Urinary bladder (tissue), 3 donors: ENCODE measurements at regions not wholly inside any gene's neighbourhood (a gene's known extent, or its start where the extent isn't known, plus 50 kb on each side); places are given as distances from the start of the nearest gene placed in this dataset.

ENCODE experiments used
- DNase-seq: peaks from one replicate; pipeline ENCODE4 v3.0.0-alpha.2; 2015; ENCODE audit errors: extremely low spot score
- H3K27ac ChIP-seq: one replicate; pipeline ENCODE4 v1.5.1; 2013; ENCODE audit warnings: low read depth, mild to moderate bottlenecking, moderate library complexity
- H3K36me3 ChIP-seq: one replicate; pipeline ENCODE4 v1.6.1; 2013; ENCODE audit warnings: mild to moderate bottlenecking, moderate library complexity; ENCODE audit not compliant: insufficient read depth
- H3K4me1 ChIP-seq: one replicate; pipeline ENCODE4 v1.6.1; 2013; ENCODE audit warnings: mild to moderate bottlenecking, moderate library complexity; ENCODE audit not compliant: insufficient read depth
- H3K4me3 ChIP-seq: one replicate; pipeline ENCODE4 v1.5.1; 2013; ENCODE audit warnings: low read depth, low read length
- WGBS: extraction: QIAGEN DNeasy Blood & Tissue Kit; methylation state at CpG from one replicate; pipeline ENCODE4 v1.1.7; 2013; 5-methylcytosine and 5-hydroxymethylcytosine counted together
- donor health status: healthy with polysubstance abuse.
- donor health status: healthy.

DNA sequence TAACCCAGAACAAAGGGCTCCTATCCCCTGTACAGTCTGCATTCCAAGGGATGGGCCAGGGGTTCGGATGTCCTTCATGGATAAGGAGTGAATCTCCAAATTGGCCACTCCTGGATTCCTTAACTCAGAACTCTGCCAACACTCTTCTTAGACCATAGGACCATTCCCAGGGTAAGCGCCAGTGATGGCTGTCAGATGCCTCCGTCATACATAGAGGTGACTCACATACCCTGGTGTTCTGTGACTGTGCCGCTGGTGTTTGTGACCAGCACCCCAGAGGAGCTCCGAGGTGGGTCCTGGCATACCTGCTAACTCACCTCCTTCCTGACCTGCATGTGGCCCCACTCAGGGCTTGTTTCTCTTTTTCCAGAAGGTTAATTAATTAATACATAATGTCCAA lies 134.7 kb downstream of the KLF13 start:
- no peaks in the 10 kb centered on the region for H3K36me3 ChIP-seq
- DNase-seq: no peak
- no peak overlapping the region for H3K27ac ChIP-seq
- no peak overlapping the region for H3K4me3 ChIP-seq
- H3K4me1 ChIP-seq: no peaks in the 10 kb centered on the region
- 90% methylated on average over 5 of the region's 5 CpGs for WGBS

DNA sequence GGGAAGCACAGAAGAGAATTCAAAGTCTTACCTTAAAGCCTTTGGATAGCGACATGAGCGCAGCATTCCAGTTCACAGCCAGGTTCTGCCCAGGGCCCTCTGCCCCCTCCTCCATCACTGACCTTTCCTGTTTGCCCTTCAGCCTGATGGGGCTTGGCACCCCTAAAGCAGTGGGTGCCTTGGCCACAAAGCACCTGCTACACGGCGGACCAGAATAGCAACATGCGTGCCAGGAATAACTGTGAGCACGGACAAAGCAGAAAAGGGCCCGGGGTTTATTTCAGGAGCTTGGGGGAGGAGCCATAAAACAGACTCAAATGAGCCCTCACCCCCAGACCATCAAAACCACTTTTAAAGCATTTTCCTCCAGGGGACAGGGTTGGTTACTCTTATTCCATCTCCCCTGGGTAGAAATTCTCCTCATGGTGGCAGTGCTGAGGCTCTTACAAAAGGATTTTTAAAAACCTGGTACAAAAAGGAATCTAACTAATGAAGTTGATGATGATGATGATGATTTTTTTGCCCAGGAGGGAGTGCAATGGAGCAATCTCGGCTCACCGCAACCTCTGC lies 135.4 kb downstream of the KLF13 start:
- DNase-seq: no peak
- WGBS: 87% methylated on average over 9 of the region's 9 CpGs
- no peak overlapping the region for H3K4me3 ChIP-seq
- H3K4me1 ChIP-seq: no peaks in the 10 kb centered on the region
- no peak overlapping the region for H3K27ac ChIP-seq
- no peaks in the 10 kb centered on the region for H3K36me3 ChIP-seq

DNA sequence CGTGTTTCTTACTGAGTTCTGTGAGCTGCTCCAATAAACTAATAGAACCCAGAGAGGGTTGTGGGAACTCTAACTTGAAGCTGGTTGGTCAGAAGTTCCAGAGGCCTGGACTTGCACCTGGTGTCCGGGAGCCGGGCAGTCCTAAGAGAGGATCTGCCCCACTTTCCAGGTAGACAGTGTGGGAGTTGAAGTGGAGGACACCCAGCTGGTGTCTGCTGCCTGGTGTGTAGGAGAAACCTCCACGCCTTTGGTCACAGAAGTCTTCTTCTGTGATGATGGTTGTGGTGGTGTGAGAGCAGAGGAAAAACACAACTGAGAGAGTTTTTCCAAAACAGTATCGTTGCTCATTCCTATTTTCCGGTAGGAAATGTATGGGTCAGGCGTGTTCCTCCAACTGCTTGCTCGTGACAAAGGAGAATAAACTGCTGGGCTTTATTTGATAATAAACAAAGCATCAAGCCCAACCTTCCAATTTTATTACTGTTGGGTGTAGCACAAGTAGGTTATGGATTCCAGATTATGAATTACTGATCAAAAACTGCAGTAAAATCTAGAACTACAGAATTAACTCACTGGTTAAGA lies 137.0 kb downstream of the KLF13 start:
- WGBS: 74% methylated on average over 8 of the region's 8 CpGs
- no peak for DNase-seq
- no peak overlapping the region for H3K4me3 ChIP-seq
- no peak overlapping the region for H3K27ac ChIP-seq
- H3K4me1 ChIP-seq: no peaks in the 10 kb centered on the region
- no peaks in the 10 kb centered on the region for H3K36me3 ChIP-seq

DNA sequence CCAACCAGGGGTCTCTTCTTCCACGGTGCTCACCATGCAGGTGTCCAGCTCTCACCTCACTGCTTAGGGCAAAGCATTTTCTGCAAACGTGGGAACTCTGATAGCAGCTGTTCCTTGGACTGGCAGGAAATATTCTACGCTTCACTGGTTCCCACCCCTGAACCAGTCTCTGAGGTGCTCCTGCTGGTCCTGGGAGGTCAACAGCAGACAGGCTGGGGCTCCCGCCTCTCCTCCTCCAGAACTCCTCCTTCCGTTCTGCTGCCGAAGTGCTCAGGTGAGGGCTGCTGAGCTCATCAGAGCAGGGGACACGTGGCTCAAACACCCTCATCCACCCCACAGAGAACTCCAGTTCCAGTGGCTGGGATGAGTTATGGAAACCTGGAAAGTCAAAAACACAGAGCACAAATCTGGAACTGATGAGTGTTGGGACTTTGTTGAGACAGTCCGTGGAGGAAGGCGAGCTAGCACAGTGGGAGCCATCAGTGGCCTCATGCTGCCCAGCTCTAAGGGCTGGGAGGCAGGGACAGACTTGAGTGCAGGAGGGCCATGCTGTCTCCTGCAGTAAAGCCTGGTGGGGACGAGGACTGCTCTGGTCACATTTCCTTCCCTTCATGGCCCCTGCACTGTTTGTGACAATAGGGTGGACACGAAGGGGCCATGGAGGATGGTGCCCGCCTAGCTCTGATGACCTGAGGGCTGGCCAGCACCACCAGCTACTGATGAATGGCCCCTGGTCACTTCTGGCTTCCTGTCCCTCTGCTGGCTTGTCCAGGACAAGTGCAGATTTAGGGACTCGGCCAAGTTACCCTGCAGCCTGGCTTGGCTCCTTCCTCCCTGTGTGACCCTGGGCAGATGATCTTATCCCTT lies 137.8 kb downstream of the KLF13 start:
- H3K4me1 ChIP-seq: no peaks in the 10 kb centered on the region
- H3K36me3 ChIP-seq: no peaks in the 10 kb centered on the region
- no peak for DNase-seq
- no peak overlapping the region for H3K4me3 ChIP-seq
- 75% methylated on average over 13 of the region's 13 CpGs for WGBS
- no peak overlapping the region for H3K27ac ChIP-seq

DNA sequence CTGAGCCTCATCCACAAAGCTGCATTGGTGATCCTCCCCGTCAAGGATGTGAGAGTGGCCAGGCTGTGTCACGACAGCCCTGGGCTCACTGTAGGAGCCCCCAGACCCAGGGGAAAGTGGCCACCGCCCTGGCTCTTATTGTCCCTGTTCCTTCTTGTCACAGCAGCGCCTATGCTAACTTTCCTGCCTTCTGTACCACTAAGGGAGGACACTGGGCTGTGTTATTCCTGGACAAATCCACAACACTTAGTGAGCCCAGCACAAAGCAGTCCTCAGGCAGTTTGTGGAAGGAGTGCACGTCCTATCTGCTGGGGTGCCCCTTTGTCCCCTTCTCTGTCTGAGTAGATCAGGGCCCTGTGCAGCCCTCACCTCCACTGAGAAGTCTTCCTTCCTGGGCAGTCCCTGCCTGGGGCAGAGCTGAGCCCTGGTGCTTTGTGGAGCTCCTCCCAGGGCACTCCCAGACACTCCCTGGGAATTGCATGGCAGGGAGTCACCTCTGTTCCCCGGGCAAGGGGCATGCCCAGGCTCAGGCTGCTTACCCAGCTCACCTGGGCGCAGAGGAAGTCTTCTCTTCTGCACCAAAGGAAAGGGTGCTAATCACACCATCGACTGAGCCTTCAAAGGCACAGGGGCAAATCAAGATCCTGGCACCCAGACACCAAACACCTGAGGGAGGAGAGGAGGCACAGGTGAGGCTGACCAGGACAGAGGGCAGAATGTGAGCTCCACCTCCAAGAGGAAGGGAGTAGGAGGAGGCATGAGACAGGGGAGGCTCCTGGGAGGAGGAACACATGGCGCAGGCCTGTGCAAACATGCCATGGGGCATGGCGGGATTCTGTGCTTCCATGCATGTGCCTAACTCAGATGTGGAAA lies 138.7 kb downstream of the KLF13 start:
- H3K27ac ChIP-seq: no peak overlapping the region
- 77% methylated on average over 10 of the region's 10 CpGs for WGBS

DNA sequence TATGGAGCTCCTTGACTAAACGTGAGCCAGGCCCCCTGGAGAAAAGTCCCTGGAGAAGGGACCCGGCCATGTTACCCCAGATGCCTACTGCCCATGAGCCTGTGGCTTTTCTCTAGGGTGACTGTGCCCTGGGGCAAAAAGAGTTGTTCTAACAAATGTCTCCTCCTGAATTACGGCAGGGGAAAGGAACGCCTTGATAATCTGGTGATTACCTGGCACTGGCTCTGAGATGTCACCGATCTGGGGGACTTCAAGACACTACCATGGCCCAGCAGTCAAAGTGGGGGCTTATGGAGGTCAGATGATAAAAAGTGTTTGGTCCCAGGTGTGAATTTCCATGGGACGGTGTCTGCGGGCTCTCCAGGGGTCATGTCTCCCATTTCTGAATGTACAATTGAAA lies 140.7 kb downstream of the KLF13 start:
- Histone ChIP-seq H3K4me1 (no peaks in the 10 kb centered on the region), H3K4me3 (no peak overlapping the region), H3K27ac (no peak overlapping the region), H3K36me3 (no peaks in the 10 kb centered on the region)
- DNase-seq: no peak
- WGBS: 81% methylated on average over 7 of the region's 7 CpGs

More for the DNA sequence above, 138.7 kb downstream of the KLF13 start:
- Histone ChIP-seq H3K4me3 (no peak overlapping the region), H3K36me3 (no peaks in the 10 kb centered on the region), H3K4me1 (no peaks in the 10 kb centered on the region)
- DNase-seq: no peak

DNA sequence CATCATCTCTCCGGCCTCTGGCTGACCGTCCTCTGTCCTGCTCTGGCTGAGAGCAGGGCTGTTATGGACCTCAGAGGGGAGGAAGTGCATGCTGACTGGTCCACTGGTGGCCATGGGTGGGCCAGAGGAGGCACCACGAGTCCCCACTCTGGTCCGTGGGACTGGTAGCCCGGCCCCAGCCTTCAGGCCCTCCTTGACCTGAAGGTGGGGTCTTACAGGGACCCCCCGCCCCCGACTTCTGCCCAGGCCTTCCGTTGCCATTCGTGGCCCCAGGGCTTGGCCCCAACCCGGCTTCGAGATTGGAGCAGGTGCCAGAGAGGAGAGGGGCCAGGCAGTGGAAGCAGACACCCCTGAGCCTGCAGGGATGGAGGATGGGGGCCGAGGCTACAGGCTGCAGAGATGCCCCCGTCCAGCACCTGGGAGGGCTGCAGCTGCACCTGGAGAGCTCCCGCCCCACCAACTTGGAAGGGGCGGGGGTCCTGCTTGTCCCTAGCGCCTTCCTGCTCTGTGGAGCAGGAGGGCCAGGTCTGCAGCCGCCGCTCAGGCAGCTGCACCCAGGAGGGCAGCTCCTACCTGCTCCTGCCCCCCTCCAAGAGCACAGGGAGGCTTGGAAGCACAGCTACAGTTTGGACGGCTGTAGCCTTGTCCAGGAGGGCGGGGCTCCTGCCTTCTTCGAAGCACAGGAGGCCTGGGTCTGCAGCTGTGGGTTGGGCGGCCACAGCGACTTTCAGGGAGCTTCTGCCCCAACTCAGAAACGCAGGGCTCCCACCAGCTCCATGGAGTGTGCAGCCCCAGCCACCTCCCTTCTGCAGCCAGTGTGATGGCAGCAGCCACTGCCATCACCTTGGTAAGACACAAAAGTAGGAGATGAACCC lies 142.5 kb downstream of the KLF13 start:
- WGBS: 91% methylated on average over 24 of the region's 24 CpGs
- no peaks in the 10 kb centered on the region for H3K4me1 ChIP-seq
- no peak for DNase-seq
- H3K27ac ChIP-seq: no peak overlapping the region
- H3K4me3 ChIP-seq: no peak overlapping the region
- H3K36me3 ChIP-seq: no peaks in the 10 kb centered on the region

DNA sequence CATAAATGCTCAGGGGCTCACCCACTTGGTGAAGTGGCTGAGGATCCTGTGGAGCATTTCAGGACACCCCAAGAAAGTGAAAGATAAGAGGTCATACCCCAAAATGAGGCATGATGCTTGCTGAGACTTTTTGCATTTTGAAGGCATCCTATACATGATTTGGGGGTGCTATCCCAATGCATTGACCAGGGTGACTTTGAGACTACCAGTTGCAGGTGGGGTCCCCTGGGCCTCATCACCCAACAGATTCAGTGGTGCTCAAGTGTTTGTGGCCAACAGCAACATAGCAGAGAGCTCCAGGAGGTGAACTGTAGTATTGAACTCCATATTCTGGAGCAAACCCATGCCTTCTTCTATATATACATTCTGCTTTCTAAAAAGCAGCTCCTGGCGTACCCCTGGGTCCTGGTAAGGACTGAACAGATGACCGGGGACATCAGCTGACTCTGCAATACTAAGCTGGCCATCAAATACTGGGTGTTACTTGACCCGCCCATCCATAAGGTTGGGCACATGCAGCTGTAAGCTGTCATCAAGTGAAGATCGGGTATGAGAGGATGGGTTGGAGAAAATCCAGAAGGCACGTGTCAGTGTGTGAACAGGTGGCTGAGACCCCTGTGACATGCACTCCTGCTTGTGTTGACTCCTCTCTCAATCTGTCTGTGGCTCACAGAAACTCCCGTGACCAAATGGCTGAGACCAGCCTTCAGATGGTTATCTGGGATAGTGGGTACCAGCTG lies 143.3 kb downstream of the KLF13 start:
- DNase-seq: no peak
- Histone ChIP-seq H3K4me1 (no peaks in the 10 kb centered on the region), H3K4me3 (no peak overlapping the region), H3K36me3 (no peaks in the 10 kb centered on the region), H3K27ac (no peak overlapping the region)
- 83% methylated on average over 6 of the region's 6 CpGs for WGBS

DNA sequence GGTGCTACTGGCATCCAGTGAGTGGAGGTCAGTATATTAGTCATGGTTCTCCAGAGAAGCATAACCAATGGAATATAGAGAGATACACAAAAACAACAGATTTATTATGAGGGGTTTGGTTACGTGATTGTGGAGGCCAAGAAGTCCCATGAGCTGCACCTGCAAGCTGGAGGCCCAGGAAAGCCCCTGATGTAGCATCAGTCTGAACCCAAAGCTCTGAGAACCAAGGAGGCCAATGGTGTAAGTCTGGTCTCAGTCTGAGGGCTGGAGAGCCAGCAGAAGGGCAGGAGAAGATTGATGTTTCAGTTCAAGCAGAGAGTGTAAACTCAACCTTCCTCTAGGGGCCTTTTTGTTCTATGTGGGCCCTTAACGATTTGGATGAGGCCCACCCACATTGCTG lies 144.1 kb downstream of the KLF13 start:
- Histone ChIP-seq H3K27ac (no peak overlapping the region), H3K4me3 (no peak overlapping the region), H3K36me3 (no peaks in the 10 kb centered on the region), H3K4me1 (no peaks in the 10 kb centered on the region)
- 70% methylated on average over 2 of the region's 2 CpGs for WGBS
- no peak for DNase-seq

DNA sequence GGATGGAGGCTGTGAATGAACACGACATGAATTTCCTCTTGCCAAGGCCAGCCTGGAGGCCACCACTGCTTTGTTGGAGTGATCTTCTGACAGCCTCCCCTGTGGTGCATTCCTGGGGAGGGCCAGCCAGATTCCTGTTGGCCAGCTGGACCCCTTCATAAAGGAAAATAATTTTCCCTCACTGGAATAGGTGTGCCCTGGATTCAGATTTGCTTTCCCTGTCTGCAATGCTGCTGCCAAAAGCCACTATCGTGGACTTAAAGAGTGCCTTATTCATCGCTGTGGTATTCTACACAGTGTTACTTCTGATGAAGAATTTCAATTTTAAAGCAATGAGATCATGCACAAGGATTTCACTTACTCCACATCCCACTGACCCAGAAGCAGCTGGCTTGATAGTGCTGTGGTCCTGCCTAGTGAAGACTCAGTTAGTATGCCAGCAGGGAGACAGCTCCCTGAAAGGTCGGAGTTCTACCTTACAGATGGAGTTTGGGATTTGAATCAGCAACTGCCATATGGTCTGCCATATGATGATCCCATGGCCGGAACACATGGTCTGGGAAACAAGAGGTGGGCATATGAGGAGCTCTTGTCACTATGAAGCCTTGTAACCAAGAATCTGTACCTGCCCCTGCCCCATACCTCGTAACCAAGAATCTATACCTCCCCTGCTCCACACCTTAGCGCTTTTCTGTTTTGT lies 145.2 kb downstream of the KLF13 start:
- H3K4me3 ChIP-seq: no peak overlapping the region
- no peak overlapping the region for H3K27ac ChIP-seq
- 55% methylated on average over 7 of the region's 7 CpGs for WGBS
- no peaks in the 10 kb centered on the region for H3K36me3 ChIP-seq
- DNase-seq: no peak
- H3K4me1 ChIP-seq: no peaks in the 10 kb centered on the region

DNA sequence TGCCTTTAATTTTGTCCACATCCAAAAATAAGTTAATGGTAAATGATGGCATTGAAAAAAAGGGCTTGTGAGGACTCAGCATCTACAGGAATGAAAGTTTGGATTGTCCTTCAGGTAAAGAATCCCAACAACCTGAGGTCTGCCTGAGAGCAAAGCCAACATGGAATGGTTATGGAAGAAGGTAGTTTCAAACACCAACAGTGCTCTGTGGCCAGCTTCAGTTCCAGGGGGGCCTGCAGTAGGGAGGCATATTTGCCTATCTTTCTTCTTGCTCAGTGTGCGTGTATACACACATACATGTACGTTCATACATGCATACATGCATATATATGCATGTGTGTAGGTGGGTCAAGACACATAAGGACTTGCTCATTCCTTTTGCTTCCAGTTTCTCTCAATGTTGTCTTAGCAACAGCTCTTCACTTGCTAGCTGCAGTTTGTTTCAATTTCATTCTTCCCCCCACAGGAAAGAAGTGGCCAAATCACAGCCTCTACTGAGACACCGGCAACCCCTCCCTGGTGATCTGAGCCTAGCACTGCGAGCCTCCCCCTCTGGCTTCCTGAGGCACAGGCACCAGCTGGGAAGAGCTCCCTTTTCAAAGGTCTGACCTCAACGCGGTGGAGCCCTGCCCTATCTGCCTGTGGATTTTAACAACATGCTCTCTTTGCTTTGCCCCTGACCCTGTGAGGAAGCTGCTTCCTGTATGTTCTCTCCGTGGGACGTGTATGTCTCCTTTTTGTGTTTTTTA lies 146.2 kb downstream of the KLF13 start:
- H3K4me3 ChIP-seq: no peak overlapping the region
- H3K4me1 ChIP-seq: no peaks in the 10 kb centered on the region
- no peak for DNase-seq
- H3K27ac ChIP-seq: no peak overlapping the region
- 37% methylated on average over 8 of the region's 8 CpGs for WGBS
- H3K36me3 ChIP-seq: no peaks in the 10 kb centered on the region
